Ishikawa (cell line): ENCODE measurements at regions not wholly inside any gene's neighbourhood (a gene's known extent, or its start where the extent isn't known, plus 50 kb on each side); places are given as distances from the start of the nearest gene placed in this dataset.
A peak's percentile ranks its signal among the peaks of the same experiment; 100 is the strongest.

Experiments used
- CEBPB ChIP-seq: IDR thresholded peaks from 2 replicates; pipeline ENCODE4 v1.6.1; 2012
- EGR1 ChIP-seq: IDR thresholded peaks from 2 replicates; pipeline ENCODE4 v1.6.1; 2012
- EP300 ChIP-seq: IDR thresholded peaks from 2 replicates; pipeline ENCODE4 v1.6.1; 2012; ENCODE audit warnings: borderline replicate concordance
- FOXM1 ChIP-seq: IDR thresholded peaks from 2 replicates; pipeline ENCODE4 v1.6.1; 2012; ENCODE audit warnings: low read depth, borderline replicate concordance
- NFIC ChIP-seq: IDR thresholded peaks from 2 replicates; pipeline ENCODE4 v1.6.1; 2012
- RAD21 ChIP-seq: IDR thresholded peaks from 2 replicates; pipeline ENCODE4 v1.6.1; 2012; ENCODE audit warnings: low read depth
- TAF1 ChIP-seq: IDR thresholded peaks from 2 replicates; pipeline ENCODE4 v1.6.1; 2012; ENCODE audit warnings: low read depth, mild to moderate bottlenecking
- TCF12 ChIP-seq: IDR thresholded peaks from 2 replicates; pipeline ENCODE4 v1.6.1; 2012; ENCODE audit warnings: low read depth
- TEAD4 ChIP-seq: IDR thresholded peaks from 2 replicates; pipeline ENCODE4 v1.6.1; 2012
- YY1 ChIP-seq: IDR thresholded peaks from 2 replicates; pipeline ENCODE4 v1.6.1; 2012; ENCODE audit warnings: low read depth
- ZBTB7A ChIP-seq: IDR thresholded peaks from 2 replicates; pipeline ENCODE4 v1.6.1; 2012; ENCODE audit warnings: low read depth
- TF ChIP-seq, protein P1 (sequence below): IDR thresholded peaks from 2 replicates; pipeline ENCODE4 v1.6.1; 2012
- TF ChIP-seq, protein P2 (sequence below): IDR thresholded peaks from 2 replicates; pipeline ENCODE4 v1.6.1; 2012; ENCODE audit warnings: low read depth, mild to moderate bottlenecking
- TF ChIP-seq, protein P3 (sequence below): IDR thresholded peaks from 2 replicates; pipeline ENCODE4 v1.6.1; 2012

DNA sequence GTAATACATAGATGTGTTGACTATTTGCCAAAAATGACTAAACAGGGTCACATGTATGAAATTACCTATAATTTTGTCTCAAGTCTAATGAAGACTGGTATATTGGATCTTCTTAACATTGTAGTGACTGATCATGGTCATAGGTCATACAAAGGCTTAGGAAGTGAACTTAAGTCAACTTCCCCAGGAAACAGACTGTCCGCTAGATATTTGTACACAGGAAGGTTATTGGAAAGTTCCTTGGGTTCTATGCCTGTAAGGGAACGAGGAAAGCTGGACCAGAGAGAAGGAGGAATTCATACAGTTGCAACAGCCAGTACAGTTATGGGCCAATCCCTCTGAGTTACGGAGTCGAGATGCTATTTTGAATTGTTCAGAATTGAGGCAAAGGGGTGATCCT, 462.0 kb upstream of the THRB start:
- TF ChIP-seq TEAD4 (no peak), NFIC (no peak), RAD21 (no peak), EP300 (no peak), YY1 (no peak)
- TF ChIP-seq, protein P1, sequence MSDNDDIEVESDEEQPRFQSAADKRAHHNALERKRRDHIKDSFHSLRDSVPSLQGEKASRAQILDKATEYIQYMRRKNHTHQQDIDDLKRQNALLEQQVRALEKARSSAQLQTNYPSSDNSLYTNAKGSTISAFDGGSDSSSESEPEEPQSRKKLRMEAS: no peak
- TF ChIP-seq, protein P2, sequence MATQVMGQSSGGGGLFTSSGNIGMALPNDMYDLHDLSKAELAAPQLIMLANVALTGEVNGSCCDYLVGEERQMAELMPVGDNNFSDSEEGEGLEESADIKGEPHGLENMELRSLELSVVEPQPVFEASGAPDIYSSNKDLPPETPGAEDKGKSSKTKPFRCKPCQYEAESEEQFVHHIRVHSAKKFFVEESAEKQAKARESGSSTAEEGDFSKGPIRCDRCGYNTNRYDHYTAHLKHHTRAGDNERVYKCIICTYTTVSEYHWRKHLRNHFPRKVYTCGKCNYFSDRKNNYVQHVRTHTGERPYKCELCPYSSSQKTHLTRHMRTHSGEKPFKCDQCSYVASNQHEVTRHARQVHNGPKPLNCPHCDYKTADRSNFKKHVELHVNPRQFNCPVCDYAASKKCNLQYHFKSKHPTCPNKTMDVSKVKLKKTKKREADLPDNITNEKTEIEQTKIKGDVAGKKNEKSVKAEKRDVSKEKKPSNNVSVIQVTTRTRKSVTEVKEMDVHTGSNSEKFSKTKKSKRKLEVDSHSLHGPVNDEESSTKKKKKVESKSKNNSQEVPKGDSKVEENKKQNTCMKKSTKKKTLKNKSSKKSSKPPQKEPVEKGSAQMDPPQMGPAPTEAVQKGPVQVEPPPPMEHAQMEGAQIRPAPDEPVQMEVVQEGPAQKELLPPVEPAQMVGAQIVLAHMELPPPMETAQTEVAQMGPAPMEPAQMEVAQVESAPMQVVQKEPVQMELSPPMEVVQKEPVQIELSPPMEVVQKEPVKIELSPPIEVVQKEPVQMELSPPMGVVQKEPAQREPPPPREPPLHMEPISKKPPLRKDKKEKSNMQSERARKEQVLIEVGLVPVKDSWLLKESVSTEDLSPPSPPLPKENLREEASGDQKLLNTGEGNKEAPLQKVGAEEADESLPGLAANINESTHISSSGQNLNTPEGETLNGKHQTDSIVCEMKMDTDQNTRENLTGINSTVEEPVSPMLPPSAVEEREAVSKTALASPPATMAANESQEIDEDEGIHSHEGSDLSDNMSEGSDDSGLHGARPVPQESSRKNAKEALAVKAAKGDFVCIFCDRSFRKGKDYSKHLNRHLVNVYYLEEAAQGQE: no peak
- TF ChIP-seq, protein P3, sequence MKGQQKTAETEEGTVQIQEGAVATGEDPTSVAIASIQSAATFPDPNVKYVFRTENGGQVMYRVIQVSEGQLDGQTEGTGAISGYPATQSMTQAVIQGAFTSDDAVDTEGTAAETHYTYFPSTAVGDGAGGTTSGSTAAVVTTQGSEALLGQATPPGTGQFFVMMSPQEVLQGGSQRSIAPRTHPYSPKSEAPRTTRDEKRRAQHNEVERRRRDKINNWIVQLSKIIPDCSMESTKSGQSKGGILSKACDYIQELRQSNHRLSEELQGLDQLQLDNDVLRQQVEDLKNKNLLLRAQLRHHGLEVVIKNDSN: no peak

DNA sequence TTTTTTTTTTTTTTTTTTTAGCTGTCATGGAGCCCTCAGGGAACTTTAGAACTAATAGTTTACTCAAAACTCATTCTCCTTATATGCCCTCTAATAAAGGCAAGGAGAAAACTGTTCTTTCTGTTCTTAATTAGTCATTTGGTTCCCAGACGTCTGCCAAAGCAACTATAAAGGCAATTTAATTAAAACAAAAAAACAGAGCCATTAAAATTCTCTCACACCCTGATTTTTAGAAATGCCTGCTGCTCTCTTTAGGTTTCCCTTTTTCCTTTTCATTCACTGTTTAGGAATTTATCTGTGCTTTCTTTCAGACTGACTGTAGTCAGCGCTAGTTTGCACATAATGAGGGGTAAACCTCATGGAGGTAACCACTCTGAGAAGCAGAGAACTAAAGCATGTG, 463.6 kb upstream of the THRB start:
- TF ChIP-seq TCF12 (no peak), NFIC (no peak), YY1 (no peak)
- TF ChIP-seq, protein P3: no peak

DNA sequence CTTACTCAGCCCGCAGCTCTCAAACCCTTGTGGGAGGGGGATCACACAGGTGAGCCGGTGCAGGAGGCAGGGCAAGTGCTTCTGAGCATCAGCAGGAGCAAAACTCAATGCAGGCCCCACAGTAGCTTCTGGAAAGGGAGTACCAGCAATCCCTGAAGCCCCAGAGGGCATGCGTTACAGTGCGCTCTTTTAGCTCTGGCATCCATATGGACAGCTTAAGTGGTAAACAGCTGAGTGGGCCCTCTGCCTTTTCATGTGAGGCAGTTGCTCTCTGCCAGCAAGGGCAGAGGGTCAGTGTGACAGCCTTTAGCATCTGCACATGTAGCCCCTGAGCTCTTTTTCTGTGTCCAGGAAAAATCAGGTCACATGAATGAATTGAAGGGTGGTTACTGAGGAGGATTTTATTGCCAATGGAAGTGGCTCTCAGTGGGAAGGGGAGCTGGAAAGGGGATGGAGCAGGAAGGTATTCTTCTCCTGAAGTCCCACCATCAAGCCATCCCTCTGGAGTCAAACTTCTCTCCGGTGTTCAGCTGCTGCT, 464.3 kb upstream of the THRB start:
- no peak for TF ChIP-seq NFIC
- TF ChIP-seq, protein P3: no peak
- TF ChIP-seq TAF1: no peak
- TF ChIP-seq EP300: no peak
- no peak for TF ChIP-seq EGR1
- TF ChIP-seq, protein P1: no peak
- no peak for TF ChIP-seq FOXM1
- TF ChIP-seq ZBTB7A: no peak
- no peak for TF ChIP-seq CEBPB
- TF ChIP-seq, protein P2: no peak

DNA sequence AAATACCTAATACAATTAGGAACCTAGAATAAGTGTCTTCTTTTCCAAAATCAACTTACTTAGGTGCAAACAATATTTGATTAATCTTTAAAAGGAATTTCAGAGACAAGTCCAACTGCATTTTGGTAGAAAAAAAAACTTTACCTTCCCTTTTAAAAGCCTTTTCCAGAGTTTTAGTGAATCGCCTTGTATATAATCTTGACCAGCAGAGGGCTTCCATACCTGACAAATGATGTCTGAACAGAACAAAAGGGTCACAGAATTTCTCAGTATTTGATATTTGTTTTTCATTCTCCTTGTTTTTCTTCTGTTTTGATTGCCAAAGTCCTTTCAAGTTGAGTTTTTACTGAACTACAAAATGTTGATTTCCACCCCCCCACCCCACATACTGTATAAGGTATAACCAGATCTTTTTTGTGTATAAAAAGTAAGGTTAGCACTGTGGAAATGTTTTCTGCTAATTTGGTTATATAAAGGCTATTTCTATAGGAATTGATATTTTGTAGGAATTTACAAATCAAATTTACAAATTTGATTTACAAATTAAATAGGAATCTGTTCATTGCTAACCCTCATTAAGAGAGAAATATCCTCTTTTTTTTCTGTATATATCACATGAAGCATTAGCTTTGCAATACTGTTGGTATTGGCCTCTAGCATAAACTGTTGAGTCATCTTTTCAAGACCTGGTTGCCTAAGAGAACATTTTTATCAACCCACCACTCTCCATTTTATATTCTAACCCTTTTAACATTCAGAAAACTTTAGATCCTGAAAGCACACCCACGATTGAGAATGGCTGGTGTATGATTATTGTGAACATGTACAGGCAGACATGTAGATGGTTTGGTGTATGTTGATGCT, 464.1 kb upstream of the RARB start:
- no peak for TF ChIP-seq TCF12
- TF ChIP-seq RAD21: peak; percentile 57
- no peak for TF ChIP-seq EGR1
- TF ChIP-seq, protein P2: no peak
- TF ChIP-seq TAF1: no peak
- no peak for TF ChIP-seq NFIC
